ENCODE measurements at regions not wholly inside any gene's neighbourhood (a gene's known extent, or its start where the extent isn't known, plus 50 kb on each side); places are given as distances from the start of the nearest gene placed in this dataset.

DNA sequence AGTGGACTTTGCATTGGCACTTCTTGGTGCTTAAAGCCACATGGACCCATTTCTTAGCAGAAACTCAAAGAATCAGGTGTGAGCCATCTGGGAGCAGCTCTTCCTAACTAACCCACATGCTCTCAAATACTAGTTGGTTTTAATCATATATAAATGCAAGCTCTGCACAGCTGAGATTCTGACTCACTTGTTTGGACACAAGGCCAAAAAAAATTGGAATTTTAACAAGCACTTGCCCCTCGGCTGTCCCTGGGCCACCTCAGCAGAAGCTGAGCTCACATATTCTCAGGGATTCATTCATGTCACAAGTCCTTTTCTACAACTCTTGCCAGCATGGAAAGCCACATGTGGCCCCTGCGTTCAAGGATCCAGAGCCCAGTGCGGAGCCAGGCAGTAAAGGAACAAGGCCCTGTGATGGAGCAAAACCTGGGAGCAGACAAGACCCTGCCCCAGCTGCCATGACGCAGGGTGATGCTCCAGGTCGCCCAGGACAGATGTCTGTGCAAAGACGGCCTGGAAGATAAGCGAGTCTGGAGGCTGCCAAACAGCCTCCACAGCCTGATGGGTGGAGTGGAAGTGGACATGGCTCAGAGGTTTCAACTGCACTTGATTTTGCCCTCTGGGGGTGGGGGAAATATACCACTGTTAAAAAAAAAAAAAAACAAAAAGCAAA is 266.5 kb downstream of the EIPR1 start:
- TF ChIP-seq, protein P1, sequence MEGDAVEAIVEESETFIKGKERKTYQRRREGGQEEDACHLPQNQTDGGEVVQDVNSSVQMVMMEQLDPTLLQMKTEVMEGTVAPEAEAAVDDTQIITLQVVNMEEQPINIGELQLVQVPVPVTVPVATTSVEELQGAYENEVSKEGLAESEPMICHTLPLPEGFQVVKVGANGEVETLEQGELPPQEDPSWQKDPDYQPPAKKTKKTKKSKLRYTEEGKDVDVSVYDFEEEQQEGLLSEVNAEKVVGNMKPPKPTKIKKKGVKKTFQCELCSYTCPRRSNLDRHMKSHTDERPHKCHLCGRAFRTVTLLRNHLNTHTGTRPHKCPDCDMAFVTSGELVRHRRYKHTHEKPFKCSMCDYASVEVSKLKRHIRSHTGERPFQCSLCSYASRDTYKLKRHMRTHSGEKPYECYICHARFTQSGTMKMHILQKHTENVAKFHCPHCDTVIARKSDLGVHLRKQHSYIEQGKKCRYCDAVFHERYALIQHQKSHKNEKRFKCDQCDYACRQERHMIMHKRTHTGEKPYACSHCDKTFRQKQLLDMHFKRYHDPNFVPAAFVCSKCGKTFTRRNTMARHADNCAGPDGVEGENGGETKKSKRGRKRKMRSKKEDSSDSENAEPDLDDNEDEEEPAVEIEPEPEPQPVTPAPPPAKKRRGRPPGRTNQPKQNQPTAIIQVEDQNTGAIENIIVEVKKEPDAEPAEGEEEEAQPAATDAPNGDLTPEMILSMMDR (IDR thresholded peaks at IDR 0.05; ENCODE audit: insufficient read depth, low read length, poor library complexity, severe bottlenecking) = no peak
- TF ChIP-seq EZH2phosphoT487 (conservative IDR thresholded peaks at IDR 0.05; ENCODE audit: low read length) = no peak

Data from SU-DHL-6 (cell line).